ENCODE measurements at regions not wholly inside any gene's neighbourhood (a gene's known extent, or its start where the extent isn't known, plus 50 kb on each side); places are given as distances from the start of the nearest gene placed in this dataset.
"Not testable (repeated sequence)": the region's sequence is repeated elsewhere in the genome, so short reads cannot be mapped to it uniquely, and the experiment has no call there.

GRCh38 chr20:57110121-57111027 is 156.1 kb downstream of the BMP7 start:
- DNase-seq: not testable (repeated sequence)

- DNase-seq: no peak
These were observed 155.4 kb downstream of the BMP7 start for GRCh38 chr20:57111028-57111373.

- no peak for DNase-seq
These were observed 154.0 kb downstream of the BMP7 start for GRCh38 chr20:57112448-57112847.

- DNase-seq: no peak
These were observed 152.0 kb downstream of the BMP7 start for GRCh38 chr20:57114290-57115005.

- DNase-seq: no peak
These were observed 149.1 kb downstream of the BMP7 start for GRCh38 chr20:57117296-57117695.

GRCh38 chr20:57118107-57118769 is 148.2 kb downstream of the BMP7 start:
- DNase-seq: no peak
